Adipocyte (in vitro differentiated cells): ENCODE measurements at regions not wholly inside any gene's neighbourhood (a gene's known extent, or its start where the extent isn't known, plus 50 kb on each side); places are given as distances from the start of the nearest gene placed in this dataset.

Experiments used
- DNase-seq: peaks from one replicate; pipeline ENCODE4 v3.0.0-alpha.2; 2015; ENCODE audit warnings: low read depth
- H3K27me3 ChIP-seq: replicated peaks from 2 replicates; pipeline ENCODE4 v1.7.0; 2013; ENCODE audit warnings: mild to moderate bottlenecking, low read length, moderate library complexity; ENCODE audit not compliant: control insufficient read depth, insufficient read depth
- H3K36me3 ChIP-seq: 2 replicates; pipeline ENCODE4 v1.7.0; 2013; ENCODE audit warnings: low read length, mild to moderate bottlenecking, moderate library complexity; ENCODE audit not compliant: control insufficient read depth, insufficient read depth, severe bottlenecking
- H3K4me1 ChIP-seq: 2 replicates; pipeline ENCODE4 v1.7.0; 2013; ENCODE audit warnings: mild to moderate bottlenecking, low read length, moderate library complexity; ENCODE audit not compliant: control insufficient read depth, insufficient read depth
- H3K4me3 ChIP-seq: 2 replicates; pipeline ENCODE4 v1.7.0; 2013; ENCODE audit warnings: mild to moderate bottlenecking, low read length, moderate library complexity
- H3K9ac ChIP-seq: 2 replicates; pipeline ENCODE4 v1.7.0; 2013; ENCODE audit warnings: mild to moderate bottlenecking, low read length, moderate library complexity
- H3K9me3 ChIP-seq: 2 replicates; pipeline ENCODE4 v1.7.0; 2013; ENCODE audit warnings: mild to moderate bottlenecking, low read length, moderate library complexity; ENCODE audit not compliant: control insufficient read depth

DNA sequence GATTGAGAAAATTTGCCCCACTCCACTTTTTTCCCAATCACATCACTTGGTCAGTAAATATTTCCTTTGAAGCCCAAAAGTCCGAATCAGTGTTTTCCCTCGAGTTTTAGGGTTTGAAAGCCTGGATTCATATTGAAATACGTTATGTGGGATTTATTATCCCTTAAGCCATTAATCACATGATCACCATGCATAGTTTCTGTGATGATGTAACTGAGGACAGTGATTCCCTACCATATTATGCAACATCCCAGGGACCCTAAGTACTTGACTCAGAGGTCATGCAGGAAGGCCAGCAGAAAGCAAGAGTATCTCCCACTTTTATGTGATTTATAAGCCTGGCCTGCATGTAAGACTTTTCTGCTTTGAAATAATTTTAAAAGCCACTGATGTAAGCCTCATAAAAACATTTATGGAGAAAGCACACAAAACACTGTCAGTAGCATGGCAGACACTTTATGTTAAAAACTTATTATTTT is 630.6 kb upstream of the ZWINT start:
- Histone ChIP-seq H3K4me3 (no peak overlapping the region), H3K9ac (no peak overlapping the region), H3K36me3 (no peaks in the 10 kb centered on the region), H3K9me3 (peaks cover 3% of the 10 kb centered on the region), H3K4me1 (no peaks in the 10 kb centered on the region), H3K27me3 (no peaks in the 10 kb centered on the region)
- no peak for DNase-seq

DNA sequence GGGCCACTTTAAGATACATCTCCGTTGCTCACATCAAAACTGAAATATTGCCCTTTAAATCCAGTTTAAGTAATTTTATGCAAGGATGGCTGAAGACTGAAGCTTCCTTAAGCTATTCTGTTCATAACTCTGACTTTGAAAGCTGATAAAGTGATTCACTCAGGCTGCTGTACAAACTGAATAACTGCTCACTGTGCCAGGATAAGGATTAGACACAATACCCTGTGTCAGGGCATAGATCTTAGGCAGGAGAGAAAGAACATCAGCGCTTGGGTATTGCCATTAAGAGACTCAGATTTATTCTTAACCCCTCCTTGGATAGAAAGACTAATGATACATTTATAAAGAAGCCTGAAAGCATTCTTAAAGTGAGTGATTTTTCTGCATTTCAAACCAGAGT is 614.5 kb upstream of the ZWINT start:
- no peak overlapping the region for H3K9ac ChIP-seq
- no peak overlapping the region for H3K4me3 ChIP-seq
- H3K9me3 ChIP-seq = no peaks in the 10 kb centered on the region
- no peaks in the 10 kb centered on the region for H3K4me1 ChIP-seq
- no peak for DNase-seq
- H3K36me3 ChIP-seq = no peaks in the 10 kb centered on the region
- no peaks in the 10 kb centered on the region for H3K27me3 ChIP-seq

DNA sequence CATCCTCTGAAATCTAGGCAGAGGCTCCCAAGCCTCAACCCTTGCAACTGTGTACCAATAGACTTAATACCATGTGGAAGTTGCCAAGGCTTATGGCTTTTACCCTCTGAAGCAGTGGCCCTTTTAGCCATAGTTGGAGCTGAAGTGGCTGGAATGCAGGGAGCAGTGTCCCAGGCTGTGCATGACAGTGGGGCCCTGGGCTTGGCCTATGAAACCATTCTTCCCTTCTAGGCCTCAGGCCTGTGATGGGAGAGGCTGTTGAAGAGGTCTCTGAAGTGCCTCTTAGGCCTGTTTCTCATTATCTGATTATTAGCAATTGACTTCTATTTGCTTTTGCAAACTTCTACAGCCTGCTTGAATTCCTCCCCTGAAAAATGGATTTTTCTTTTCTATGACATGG is 612.7 kb upstream of the ZWINT start:
- no peak overlapping the region for H3K9ac ChIP-seq
- H3K27me3 ChIP-seq = no peaks in the 10 kb centered on the region
- no peaks in the 10 kb centered on the region for H3K36me3 ChIP-seq
- no peak overlapping the region for H3K4me3 ChIP-seq
- H3K9me3 ChIP-seq = no peaks in the 10 kb centered on the region
- DNase-seq = no peak
- H3K4me1 ChIP-seq = no peaks in the 10 kb centered on the region

DNA sequence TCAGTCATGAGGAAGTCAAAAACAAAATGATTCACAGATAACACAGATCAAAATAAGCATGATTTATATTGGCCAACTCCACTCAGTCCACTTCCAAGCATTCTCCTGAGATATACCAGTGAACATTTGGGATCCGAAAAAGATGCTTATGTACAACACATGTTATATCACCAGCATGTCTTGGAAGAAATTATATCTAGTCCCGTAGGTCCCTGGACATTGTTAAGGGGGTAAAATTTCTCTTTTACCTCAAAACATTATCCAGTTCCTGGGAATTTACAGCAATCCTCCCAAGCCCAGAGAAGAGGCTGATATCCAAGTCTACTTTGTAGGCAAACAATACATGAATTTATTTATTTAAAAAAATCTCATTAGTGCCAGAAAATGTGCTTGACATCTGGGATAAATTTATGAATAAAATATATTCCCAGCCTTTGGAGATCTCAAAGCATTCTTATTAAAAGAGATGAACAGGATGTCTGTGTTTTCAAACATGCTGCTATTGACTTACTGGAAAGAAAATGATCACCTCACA is 582.2 kb upstream of the ZWINT start:
- peaks cover 8% of the 10 kb centered on the region for H3K9me3 ChIP-seq
- no peak for DNase-seq
- no peak overlapping the region for H3K4me3 ChIP-seq
- H3K4me1 ChIP-seq = no peaks in the 10 kb centered on the region
- H3K36me3 ChIP-seq = no peaks in the 10 kb centered on the region
- no peaks in the 10 kb centered on the region for H3K27me3 ChIP-seq
- no peak overlapping the region for H3K9ac ChIP-seq

DNA sequence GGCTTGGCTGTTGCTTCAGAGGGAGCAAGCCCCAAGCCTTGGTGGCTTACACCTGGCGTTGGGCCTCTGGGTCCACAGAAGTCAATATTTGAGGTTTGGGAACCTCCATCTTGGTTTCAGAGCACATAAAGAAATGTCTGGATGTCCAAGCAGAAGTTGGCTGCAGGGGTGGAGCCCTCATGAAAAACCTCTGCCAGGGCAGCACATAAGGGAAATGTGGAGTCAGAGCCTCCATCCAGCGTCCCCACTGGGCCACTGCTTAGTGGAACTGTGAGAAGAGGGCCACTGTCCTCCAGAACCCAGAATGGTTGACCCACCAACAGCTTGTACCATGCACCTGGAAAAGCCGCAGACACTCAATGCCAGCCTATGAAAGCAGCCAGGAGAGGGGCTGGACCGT is 573.5 kb upstream of the ZWINT start:
- H3K4me1 ChIP-seq = no peaks in the 10 kb centered on the region
- peaks cover 10% of the 10 kb centered on the region for H3K9me3 ChIP-seq
- no peak overlapping the region for H3K9ac ChIP-seq
- no peak overlapping the region for H3K4me3 ChIP-seq
- H3K36me3 ChIP-seq = no peaks in the 10 kb centered on the region
- H3K27me3 ChIP-seq = no peaks in the 10 kb centered on the region
- no peak for DNase-seq

DNA sequence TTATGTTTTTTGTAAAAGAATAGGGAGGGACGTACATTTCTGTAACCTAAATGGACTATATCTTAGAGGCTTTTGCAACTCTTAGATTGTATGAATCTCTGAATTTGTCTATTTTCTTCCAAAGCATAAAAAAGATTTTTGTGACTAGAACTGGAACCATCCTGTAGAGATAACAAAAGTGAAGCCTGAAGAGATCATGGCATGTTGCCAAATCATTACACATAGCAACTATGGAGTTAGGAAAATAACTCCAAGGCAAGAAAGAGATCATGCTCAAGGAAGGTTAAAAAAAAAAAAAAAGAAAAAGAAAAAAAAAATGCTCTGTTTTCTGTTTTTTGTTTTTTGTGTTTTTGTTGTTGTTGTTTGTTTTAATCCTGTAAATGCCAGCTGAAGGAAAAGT is 567.7 kb upstream of the ZWINT start:
- DNase-seq = no peak
- Histone ChIP-seq H3K9ac (no peak overlapping the region), H3K27me3 (no peaks in the 10 kb centered on the region), H3K36me3 (no peaks in the 10 kb centered on the region), H3K4me1 (no peaks in the 10 kb centered on the region), H3K9me3 (peaks cover 17% of the 10 kb centered on the region), H3K4me3 (no peak overlapping the region)

DNA sequence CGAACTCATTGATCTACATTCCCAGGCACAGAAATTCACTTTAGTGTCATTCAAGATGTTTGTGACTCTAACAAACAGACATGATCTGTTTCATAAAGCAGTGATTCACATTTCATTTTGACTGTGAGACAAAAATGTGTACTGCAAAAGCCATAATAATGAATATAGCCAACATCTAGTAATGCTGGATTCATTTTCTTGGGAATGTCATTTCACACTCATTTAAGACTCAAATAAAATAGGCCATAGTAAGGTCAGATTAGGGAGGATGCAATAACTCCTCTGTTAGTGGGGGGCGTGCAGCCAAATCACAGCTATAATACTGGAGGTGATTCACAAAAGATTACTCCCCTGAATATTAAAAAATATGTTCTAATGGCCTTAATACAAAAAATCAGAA is 566.6 kb upstream of the ZWINT start:
- Histone ChIP-seq H3K36me3 (no peaks in the 10 kb centered on the region), H3K9ac (no peak overlapping the region), H3K9me3 (peaks cover 23% of the 10 kb centered on the region), H3K27me3 (no peaks in the 10 kb centered on the region), H3K4me1 (no peaks in the 10 kb centered on the region), H3K4me3 (no peak overlapping the region)
- no peak for DNase-seq

DNA sequence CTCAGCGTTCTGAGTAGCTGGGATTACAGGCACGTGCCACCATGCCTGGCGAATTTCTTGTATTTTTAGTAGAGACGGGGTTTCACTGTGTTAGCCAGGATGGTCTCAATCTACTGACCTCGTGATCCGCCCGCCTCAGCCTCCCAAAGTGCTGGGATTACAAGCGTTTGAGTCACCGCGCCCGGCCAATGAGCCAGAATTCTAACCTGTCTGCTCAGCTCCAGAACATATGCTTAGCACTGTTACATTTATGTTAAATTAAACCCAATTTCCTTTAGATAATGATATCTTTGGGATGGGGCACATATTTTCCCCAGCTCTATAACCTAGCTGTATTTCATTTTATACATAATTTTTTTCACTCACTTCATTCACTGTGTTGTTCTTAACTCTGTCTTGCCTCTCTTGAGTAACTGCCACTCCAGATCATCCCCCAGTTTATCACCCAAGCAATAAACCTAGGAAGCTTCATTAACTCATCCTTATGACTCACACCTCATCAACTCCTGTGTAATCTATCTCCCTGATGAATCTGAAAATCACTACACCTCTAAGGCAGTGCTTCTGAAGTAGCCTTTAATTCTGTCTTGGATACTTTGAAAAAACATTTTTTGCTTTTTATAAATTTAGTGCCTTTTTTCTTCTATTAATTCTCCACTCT is 559.7 kb upstream of the ZWINT start:
- no peaks in the 10 kb centered on the region for H3K27me3 ChIP-seq
- DNase-seq = no peak
- peaks cover 23% of the 10 kb centered on the region for H3K9me3 ChIP-seq
- no peak overlapping the region for H3K9ac ChIP-seq
- no peaks in the 10 kb centered on the region for H3K36me3 ChIP-seq
- no peaks in the 10 kb centered on the region for H3K4me1 ChIP-seq
- H3K4me3 ChIP-seq = no peak overlapping the region

DNA sequence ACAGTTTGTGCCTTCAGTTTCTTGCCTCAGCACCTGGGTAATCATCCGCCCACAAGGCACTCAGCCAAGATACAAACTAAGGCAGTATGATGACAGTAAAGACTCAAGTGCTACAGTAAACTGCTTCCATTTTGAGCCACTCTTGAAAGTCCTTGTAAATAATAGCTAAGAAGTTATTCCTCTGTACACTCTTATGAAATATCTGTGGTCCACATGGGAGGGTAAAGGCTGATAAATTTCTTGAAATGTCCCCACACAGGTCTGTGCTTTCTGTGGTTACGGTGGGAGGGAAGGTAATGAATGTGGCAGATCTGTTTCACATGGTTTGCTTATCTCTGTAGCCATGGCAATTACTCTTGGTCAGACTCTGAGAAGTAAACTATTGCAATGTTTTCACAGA is 551.0 kb upstream of the ZWINT start:
- Histone ChIP-seq H3K9ac (no peak overlapping the region), H3K36me3 (no peaks in the 10 kb centered on the region), H3K4me1 (no peaks in the 10 kb centered on the region), H3K9me3 (no peaks in the 10 kb centered on the region), H3K4me3 (no peak overlapping the region), H3K27me3 (no peaks in the 10 kb centered on the region)
- no peak for DNase-seq

DNA sequence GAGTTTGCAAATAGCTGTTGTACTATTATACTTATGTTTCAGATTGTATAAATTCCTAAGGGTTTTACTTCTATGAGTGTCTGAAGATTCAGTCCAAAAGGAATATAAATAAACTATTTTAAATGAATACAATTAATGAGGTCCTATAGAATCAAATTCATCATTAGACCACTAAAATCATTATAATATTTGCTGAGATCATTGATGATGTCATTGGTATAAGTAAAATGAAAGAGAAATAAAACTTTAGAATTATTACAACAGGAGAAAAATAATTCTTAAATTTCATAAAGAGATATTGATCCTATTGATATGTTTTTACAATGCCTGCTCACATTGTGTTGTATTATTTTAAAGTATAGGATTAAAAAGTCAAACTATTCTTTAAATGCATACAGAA is 544.0 kb upstream of the ZWINT start:
- Histone ChIP-seq H3K4me1 (no peaks in the 10 kb centered on the region), H3K4me3 (no peak overlapping the region), H3K9me3 (no peaks in the 10 kb centered on the region), H3K36me3 (no peaks in the 10 kb centered on the region), H3K27me3 (no peaks in the 10 kb centered on the region), H3K9ac (no peak overlapping the region)
- DNase-seq = no peak

DNA sequence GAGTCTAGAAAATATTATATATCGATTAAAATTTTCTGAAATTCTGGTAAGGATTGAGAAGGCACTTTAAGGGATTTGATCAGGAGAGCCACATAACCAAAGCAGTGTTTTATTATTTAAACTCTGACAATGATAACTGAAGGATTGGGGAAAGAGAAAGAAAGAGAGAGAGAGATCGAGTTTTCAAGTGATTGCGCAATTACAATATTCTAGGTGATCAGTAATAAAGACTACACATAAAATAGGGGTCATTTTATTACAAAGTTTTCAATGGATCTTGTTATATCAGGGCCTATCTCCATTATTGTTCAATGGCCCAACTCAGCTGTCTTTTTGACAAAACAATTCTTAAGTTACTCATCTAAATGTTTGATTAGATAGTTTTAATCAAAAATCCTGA is 541.5 kb upstream of the ZWINT start:
- H3K4me1 ChIP-seq = no peaks in the 10 kb centered on the region
- H3K27me3 ChIP-seq = no peaks in the 10 kb centered on the region
- H3K9ac ChIP-seq = no peak overlapping the region
- DNase-seq = no peak
- H3K4me3 ChIP-seq = no peak overlapping the region
- H3K9me3 ChIP-seq = no peaks in the 10 kb centered on the region
- H3K36me3 ChIP-seq = no peaks in the 10 kb centered on the region

DNA sequence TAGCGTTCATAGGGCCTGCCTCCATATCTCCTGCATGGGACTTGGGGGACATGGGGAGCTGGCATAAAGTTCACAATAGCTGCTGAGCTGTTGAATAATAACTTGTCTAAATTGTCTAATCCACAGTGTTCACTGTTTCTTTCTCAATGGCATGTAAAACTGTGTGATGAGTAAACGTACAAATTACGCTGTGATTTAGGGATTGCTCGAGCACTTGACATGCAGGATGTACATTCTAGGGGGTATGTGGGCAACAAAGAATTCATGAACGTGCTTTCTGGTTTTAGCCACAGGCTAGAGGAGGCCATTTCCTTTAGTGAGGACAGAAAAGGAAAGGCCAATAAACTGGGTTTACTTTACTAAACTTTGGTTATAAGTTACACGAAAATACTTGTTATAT is 534.2 kb upstream of the ZWINT start:
- Histone ChIP-seq H3K27me3 (no peaks in the 10 kb centered on the region), H3K4me1 (no peaks in the 10 kb centered on the region), H3K4me3 (no peak overlapping the region), H3K9ac (no peak overlapping the region), H3K36me3 (no peaks in the 10 kb centered on the region), H3K9me3 (no peaks in the 10 kb centered on the region)
- no peak for DNase-seq
